Stimulated activated memory B cell treated with anti-CD40 and anti-IgM and Interleukin-4, amounts not matched to agents 10 μg/mL and 1 μg/mL and 100 μg/mL, for 72 hours (primary cell): ENCODE measurements at regions not wholly inside any gene's neighbourhood (a gene's known extent, or its start where the extent isn't known, plus 50 kb on each side); places are given as distances from the start of the nearest gene placed in this dataset.

Experiments used
- ATAC-seq: fragments of 150-1000 bp; cut with Tn5 transposase; 2 replicates; pipeline ENCODE4 v1.10.0; 2021
- H3K27ac Mint-ChIP-seq: one replicate; pipeline ENCODE4 v1.8.0; 2022; ENCODE audit warnings: mild to moderate bottlenecking, mixed read lengths
- H3K27me3 Mint-ChIP-seq: one replicate; pipeline ENCODE4 v1.8.0; 2022; ENCODE audit warnings: mixed read lengths
- H3K36me3 Mint-ChIP-seq: one replicate; pipeline ENCODE4 v1.8.0; 2022; ENCODE audit warnings: mixed read lengths
- H3K4me1 Mint-ChIP-seq: one replicate; pipeline ENCODE4 v1.8.0; 2022; ENCODE audit warnings: mixed read lengths
- H3K4me3 Mint-ChIP-seq: one replicate; pipeline ENCODE4 v1.8.0; 2022; ENCODE audit warnings: mild to moderate bottlenecking, moderate library complexity, mixed read lengths
- H3K9me3 Mint-ChIP-seq: one replicate; pipeline ENCODE4 v1.8.0; 2022; ENCODE audit warnings: mixed read lengths

DNA sequence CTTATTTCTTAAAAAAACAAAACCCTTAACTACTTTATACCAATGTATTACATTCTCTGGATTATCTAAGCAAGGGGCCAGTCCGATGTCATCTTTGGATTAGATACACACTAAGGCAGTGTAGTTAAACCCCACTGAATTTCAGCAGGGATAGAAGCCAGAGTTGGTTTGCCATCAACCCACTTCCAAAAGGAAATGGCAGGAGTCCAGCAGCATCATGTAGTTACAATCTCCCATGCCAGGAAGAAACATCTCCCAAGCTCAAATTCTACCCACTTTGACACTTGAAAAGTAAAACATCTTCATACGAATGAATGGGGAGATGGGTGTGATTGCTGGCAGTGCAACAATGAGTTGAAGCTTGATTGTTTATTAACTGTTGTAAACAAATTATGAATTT lies 203.5 kb upstream of the PLXNC1 start:
- Mint-ChIP-seq H3K9me3 (peaks cover 6% of the 10 kb centered on the region), H3K27me3 (peaks cover 33% of the 10 kb centered on the region), H3K4me1 (no peaks in the 10 kb centered on the region), H3K4me3 (no peak overlapping the region), H3K36me3 (peaks cover 5% of the 10 kb centered on the region), H3K27ac (no peak overlapping the region)
- no peak for ATAC-seq

DNA sequence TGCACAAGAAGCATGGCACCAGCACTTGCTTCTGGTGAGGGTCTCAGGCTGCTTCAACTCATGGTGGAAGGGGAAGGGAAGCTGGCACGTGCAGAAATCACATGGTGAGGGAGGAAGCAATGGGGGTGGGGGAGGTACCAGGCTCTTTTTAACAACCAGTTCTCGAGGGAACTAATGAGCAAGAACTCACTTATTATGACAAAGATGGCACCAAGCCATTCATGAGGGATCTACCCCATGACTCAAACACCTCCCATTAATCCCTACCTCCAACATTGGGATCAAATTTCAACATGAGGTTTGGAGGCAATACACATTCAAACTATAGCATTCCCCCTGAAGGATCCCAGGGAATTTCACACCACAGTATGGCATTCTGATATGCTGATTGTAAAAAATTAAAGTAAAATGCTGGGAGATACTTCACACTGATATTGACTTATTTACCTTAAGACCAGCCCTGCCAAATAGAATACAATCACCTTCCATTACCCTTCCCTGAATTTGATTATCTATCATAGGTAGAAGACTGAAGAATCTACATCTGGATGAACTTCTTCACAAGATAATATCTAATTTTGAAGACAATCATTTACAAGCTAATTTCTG lies 201.7 kb upstream of the PLXNC1 start:
- H3K9me3 Mint-ChIP-seq, result peaks cover 6% of the 10 kb centered on the region

GRCh38 chr12:93947486-93947885 lies 200.9 kb upstream of the PLXNC1 start:
- H3K27ac Mint-ChIP-seq, result no peak overlapping the region
- ATAC-seq, result no peak
- H3K4me3 Mint-ChIP-seq, result no peak overlapping the region
- peaks cover 35% of the 10 kb centered on the region for H3K27me3 Mint-ChIP-seq
- no peaks in the 10 kb centered on the region for H3K4me1 Mint-ChIP-seq
- peaks cover 6% of the 10 kb centered on the region for H3K9me3 Mint-ChIP-seq
- H3K36me3 Mint-ChIP-seq, result peaks cover 5% of the 10 kb centered on the region

More for the DNA sequence above, 201.7 kb upstream of the PLXNC1 start:
- Mint-ChIP-seq H3K4me1 (no peaks in the 10 kb centered on the region), H3K27me3 (peaks cover 35% of the 10 kb centered on the region), H3K4me3 (no peak overlapping the region), H3K36me3 (peaks cover 5% of the 10 kb centered on the region), H3K27ac (no peak overlapping the region)
- no peak for ATAC-seq

GRCh38 chr12:93950311-93950710 lies 198.1 kb upstream of the PLXNC1 start:
- no peak for ATAC-seq
- H3K27ac Mint-ChIP-seq, result no peak overlapping the region
- H3K4me1 Mint-ChIP-seq, result no peaks in the 10 kb centered on the region
- H3K4me3 Mint-ChIP-seq, result no peak overlapping the region
- H3K27me3 Mint-ChIP-seq, result peaks cover 35% of the 10 kb centered on the region
- H3K36me3 Mint-ChIP-seq, result peaks cover 5% of the 10 kb centered on the region
- peaks cover 6% of the 10 kb centered on the region for H3K9me3 Mint-ChIP-seq

GRCh38 chr12:93954166-93955112 lies 193.9 kb upstream of the PLXNC1 start:
- peaks cover 5% of the 10 kb centered on the region for H3K36me3 Mint-ChIP-seq
- H3K27me3 Mint-ChIP-seq, result peaks cover 7% of the 10 kb centered on the region
- no peak for ATAC-seq
- H3K4me1 Mint-ChIP-seq, result no peaks in the 10 kb centered on the region
- H3K4me3 Mint-ChIP-seq, result no peak overlapping the region
- peaks cover 12% of the 10 kb centered on the region for H3K9me3 Mint-ChIP-seq
- no peak overlapping the region for H3K27ac Mint-ChIP-seq

DNA sequence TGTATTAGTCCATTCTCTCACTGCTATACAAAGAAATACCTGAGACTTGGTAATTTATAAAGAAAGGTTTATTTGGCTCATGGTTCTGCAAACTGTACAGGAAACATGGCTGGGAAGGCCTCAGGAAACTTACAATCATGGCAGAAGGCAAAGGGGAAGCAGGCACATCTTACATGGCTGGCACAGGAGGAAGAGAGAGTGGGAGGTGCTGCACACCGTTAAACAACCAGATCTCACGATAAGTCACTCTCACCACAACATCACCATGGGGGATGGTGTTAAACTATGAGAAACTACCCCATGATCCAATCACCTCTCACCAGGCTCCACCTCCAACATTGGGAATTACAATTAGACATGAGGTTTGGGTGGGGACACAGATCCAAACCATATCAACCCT lies 191.8 kb upstream of the PLXNC1 start:
- no peaks in the 10 kb centered on the region for H3K36me3 Mint-ChIP-seq
- H3K4me1 Mint-ChIP-seq, result no peaks in the 10 kb centered on the region
- peaks cover 7% of the 10 kb centered on the region for H3K9me3 Mint-ChIP-seq
- no peak overlapping the region for H3K27ac Mint-ChIP-seq
- ATAC-seq, result no peak
- H3K27me3 Mint-ChIP-seq, result no peaks in the 10 kb centered on the region
- no peak overlapping the region for H3K4me3 Mint-ChIP-seq

DNA sequence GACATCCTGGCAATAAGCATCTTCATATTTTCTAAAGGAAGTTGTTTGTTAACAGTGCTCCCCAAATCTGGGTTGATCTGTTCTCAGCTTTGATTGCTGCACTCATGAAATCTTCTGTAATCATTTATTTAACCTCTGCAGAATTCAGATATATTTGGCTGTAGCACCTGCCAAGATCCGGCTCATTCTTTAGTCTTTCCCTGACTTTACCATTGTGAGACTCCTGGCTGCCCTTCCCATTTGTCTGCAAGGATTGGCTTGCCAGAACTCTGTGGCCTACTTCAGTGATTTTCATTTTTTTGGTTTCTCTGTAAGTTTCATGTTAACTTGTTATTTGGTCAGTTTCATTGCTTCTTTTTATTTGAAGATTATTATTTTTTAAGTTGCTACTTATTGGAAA lies 191.2 kb upstream of the PLXNC1 start:
- no peaks in the 10 kb centered on the region for H3K27me3 Mint-ChIP-seq
- no peak for ATAC-seq
- no peak overlapping the region for H3K4me3 Mint-ChIP-seq
- no peak overlapping the region for H3K27ac Mint-ChIP-seq
- no peaks in the 10 kb centered on the region for H3K36me3 Mint-ChIP-seq
- peaks cover 7% of the 10 kb centered on the region for H3K9me3 Mint-ChIP-seq
- H3K4me1 Mint-ChIP-seq, result no peaks in the 10 kb centered on the region

GRCh38 chr12:93957870-93958269 lies 190.5 kb upstream of the PLXNC1 start:
- H3K36me3 Mint-ChIP-seq, result no peaks in the 10 kb centered on the region
- H3K4me3 Mint-ChIP-seq, result no peak overlapping the region
- H3K27ac Mint-ChIP-seq, result no peak overlapping the region
- peaks cover 7% of the 10 kb centered on the region for H3K9me3 Mint-ChIP-seq
- ATAC-seq, result no peak
- H3K27me3 Mint-ChIP-seq, result no peaks in the 10 kb centered on the region
- H3K4me1 Mint-ChIP-seq, result no peaks in the 10 kb centered on the region

DNA sequence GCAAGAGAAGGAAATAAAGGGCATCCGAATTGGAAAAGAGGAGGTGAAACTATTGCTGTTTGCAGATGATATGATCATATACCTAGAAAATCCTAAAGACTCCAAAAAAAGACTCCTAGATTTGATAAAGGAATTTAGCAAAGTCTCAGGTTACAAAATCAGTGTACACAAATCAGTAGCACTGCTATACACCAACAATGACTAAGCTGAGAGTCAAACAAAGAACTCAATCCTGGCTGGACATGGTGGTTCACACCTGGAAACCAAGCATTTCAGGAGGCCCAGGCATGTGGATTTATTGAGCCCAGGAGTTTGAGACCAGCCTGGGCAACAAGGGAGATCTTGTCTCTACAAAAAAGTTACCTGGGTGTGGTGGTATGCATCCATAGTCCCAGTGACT lies 188.7 kb upstream of the PLXNC1 start:
- H3K9me3 Mint-ChIP-seq, result peaks cover 7% of the 10 kb centered on the region
- no peaks in the 10 kb centered on the region for H3K27me3 Mint-ChIP-seq
- no peak overlapping the region for H3K4me3 Mint-ChIP-seq

DNA sequence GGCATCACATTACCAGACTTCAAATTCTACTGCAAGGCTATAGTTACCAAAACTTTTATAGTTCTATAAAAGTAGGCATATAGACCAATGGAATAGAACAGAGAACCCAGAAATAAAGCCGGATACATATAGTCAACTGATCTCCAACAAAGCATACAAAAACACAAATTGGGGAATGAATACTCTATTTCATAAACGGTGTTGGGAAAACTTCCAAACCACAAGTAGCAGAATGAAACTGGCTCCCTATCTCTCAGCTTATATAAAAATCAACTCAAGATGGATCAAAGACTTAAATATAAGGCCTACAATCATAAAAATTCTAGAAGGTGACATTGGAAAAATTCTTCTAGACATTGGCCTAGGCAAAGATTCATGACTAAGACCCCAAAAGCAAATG lies 187.9 kb upstream of the PLXNC1 start:
- Mint-ChIP-seq H3K36me3 (no peaks in the 10 kb centered on the region), H3K27ac (no peak overlapping the region), H3K9me3 (peaks cover 5% of the 10 kb centered on the region), H3K27me3 (no peaks in the 10 kb centered on the region), H3K4me3 (no peak overlapping the region), H3K4me1 (no peaks in the 10 kb centered on the region)
- no peak for ATAC-seq

More for the DNA sequence above, 188.7 kb upstream of the PLXNC1 start:
- Mint-ChIP-seq H3K36me3 (no peaks in the 10 kb centered on the region), H3K27ac (no peak overlapping the region), H3K4me1 (no peaks in the 10 kb centered on the region)
- no peak for ATAC-seq

GRCh38 chr12:93962336-93962735 lies 186.0 kb upstream of the PLXNC1 start:
- H3K36me3 Mint-ChIP-seq, result no peaks in the 10 kb centered on the region
- no peak overlapping the region for H3K4me3 Mint-ChIP-seq
- H3K4me1 Mint-ChIP-seq, result no peaks in the 10 kb centered on the region
- ATAC-seq, result no peak
- H3K9me3 Mint-ChIP-seq, result no peaks in the 10 kb centered on the region
- peaks cover 7% of the 10 kb centered on the region for H3K27me3 Mint-ChIP-seq
- no peak overlapping the region for H3K27ac Mint-ChIP-seq

GRCh38 chr12:93964936-93965335 lies 183.4 kb upstream of the PLXNC1 start:
- peaks cover 18% of the 10 kb centered on the region for H3K27me3 Mint-ChIP-seq

DNA sequence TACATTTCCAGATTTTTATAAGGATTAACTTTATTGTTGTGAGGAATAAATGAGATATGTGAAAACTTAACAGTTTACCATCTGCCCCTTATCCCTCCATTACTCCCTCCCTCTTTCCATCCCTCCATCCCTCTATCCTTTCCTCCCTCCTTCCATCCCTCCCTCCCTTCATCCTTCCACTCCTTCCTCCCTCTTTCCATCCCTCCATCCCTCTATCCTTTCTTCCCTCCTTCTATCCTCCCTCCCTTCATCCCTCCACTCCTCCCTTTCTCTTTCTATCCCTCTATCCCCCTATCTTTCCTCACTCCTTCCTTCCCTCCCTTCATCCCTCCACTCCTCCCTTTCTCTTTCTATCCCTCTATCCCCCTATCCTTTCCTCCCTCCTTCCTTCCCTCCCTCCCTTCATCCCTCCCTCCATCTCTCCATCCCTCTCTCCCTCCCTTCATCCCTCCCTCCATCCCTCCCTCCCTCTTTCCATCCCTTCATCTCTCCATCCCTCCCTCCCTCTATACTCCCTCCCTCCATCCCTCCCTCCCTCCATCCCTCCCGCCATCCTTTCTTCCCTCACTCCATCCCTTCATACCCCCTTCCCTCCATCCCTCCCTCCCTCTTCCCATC lies 181.8 kb upstream of the PLXNC1 start:
- Mint-ChIP-seq H3K36me3 (no peaks in the 10 kb centered on the region), H3K9me3 (no peaks in the 10 kb centered on the region), H3K4me1 (no peaks in the 10 kb centered on the region), H3K27ac (no peak overlapping the region), H3K27me3 (peaks cover 30% of the 10 kb centered on the region), H3K4me3 (no peak overlapping the region)
- ATAC-seq, result no peak

More at GRCh38 chr12:93964936-93965335, 183.4 kb upstream of the PLXNC1 start:
- ATAC-seq, result no peak
- Mint-ChIP-seq H3K27ac (no peak overlapping the region), H3K9me3 (no peaks in the 10 kb centered on the region), H3K4me1 (no peaks in the 10 kb centered on the region), H3K4me3 (no peak overlapping the region), H3K36me3 (no peaks in the 10 kb centered on the region)

- no peak for ATAC-seq
- Mint-ChIP-seq H3K27me3 (peaks cover 30% of the 10 kb centered on the region), H3K4me1 (no peaks in the 10 kb centered on the region), H3K27ac (no peak overlapping the region), H3K36me3 (no peaks in the 10 kb centered on the region), H3K4me3 (no peak overlapping the region), H3K9me3 (no peaks in the 10 kb centered on the region)
Measured at GRCh38 chr12:93967454-93967853, 180.9 kb upstream of the PLXNC1 start.

DNA sequence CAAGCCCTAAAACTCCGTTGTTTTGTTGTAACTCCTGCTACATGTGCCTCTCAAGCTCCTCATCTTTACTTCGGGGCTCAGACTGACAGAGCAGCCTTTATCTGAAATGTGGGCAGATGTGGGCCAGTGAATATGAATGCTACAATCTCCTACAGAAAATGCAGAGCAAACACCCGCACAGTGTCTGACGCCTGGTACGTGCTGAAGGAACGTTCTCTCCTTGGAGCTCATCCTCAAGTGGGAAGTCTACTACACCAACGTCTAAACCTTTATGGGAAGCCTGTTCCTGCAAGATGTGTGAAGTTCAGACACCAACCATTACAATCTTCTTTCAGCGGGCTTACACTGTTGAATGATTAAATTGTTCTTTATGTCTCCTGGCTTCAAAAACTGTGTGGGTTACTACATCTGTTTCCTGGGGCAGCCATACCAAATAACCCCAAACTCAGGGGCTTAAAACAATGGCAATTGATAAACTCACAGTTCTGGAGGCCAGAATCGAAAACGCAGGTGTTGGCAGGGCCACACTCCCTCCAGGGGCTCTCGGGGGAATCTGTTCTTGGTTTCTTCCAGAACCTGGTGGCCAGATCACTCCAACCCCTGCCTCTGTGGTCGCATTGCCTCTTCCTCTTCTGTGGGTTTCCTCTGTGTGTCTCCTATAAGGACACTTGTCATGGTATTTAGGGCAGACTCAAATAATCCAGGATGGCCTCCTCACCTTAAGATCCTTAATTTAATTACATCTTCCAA lies 179.7 kb upstream of the PLXNC1 start:
- H3K4me1 Mint-ChIP-seq, result no peaks in the 10 kb centered on the region
- H3K36me3 Mint-ChIP-seq, result no peaks in the 10 kb centered on the region
- no peak for ATAC-seq
- H3K4me3 Mint-ChIP-seq, result no peak overlapping the region
- no peak overlapping the region for H3K27ac Mint-ChIP-seq
- H3K27me3 Mint-ChIP-seq, result peaks cover 30% of the 10 kb centered on the region
- H3K9me3 Mint-ChIP-seq, result no peaks in the 10 kb centered on the region
